ENCODE measurements at regions not wholly inside any gene's neighbourhood (a gene's known extent, or its start where the extent isn't known, plus 50 kb on each side); places are given as distances from the start of the nearest gene placed in this dataset.
"Not testable (repeated sequence)": the region's sequence is repeated elsewhere in the genome, so short reads cannot be mapped to it uniquely, and the experiment has no call there.

- Histone ChIP-seq H3K9me3 (no peaks in the 10 kb centered on the region), H3K27ac (no peak overlapping the region), H3K4me1 (ENCODE audit: control insufficient read depth in 1 of 2, low read depth in 2 of 2) (no peaks in the 10 kb centered on the region), H3K27me3 (replicated peaks; ENCODE audit: insufficient read depth) (no peaks in the 10 kb centered on the region), H3K4me3 (no peak overlapping the region), H3K36me3 (no peaks in the 10 kb centered on the region)
- DNase-seq (ENCODE audit: low spot score) (no peak), ATAC-seq (ENCODE audit: insufficient number of reproducible peaks, low FRiP score, low read depth) (no peak)
- no peak for TF ChIP-seq CTCF (IDR thresholded peaks at IDR 0.05)
Observed at GRCh38 chr13:90645582-90645981, 701.9 kb upstream of the MIR17HG start.

DNA sequence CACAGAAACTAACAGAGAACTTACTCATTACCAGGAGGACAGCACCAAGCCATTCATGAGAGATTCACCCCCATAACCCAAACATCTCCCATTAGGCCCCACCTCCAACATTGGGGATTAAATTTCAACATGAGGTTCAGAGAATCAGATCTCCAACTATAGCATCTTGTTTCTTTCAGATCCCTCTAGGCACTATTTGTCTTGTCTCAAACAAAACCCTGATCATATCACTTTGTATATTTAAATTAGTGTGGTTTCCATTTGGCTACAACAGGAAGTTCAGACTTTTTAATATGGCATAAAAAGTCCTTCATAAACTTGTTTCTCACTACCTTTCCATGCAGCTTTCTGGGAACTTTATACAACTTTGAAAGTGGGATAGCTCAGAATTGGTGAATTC is 699.0 kb upstream of the MIR17HG start:
- Histone ChIP-seq H3K4me1 (ENCODE audit: control insufficient read depth in 1 of 2, low read depth in 2 of 2) (no peaks in the 10 kb centered on the region), H3K9me3 (peaks cover 4% of the 10 kb centered on the region), H3K27ac (no peak overlapping the region), H3K27me3 (replicated peaks; ENCODE audit: insufficient read depth) (no peaks in the 10 kb centered on the region), H3K36me3 (no peaks in the 10 kb centered on the region), H3K4me3 (no peak overlapping the region)
- no peak for TF ChIP-seq CTCF (IDR thresholded peaks at IDR 0.05)
- no peak for ATAC-seq (ENCODE audit: insufficient number of reproducible peaks, low FRiP score, low read depth)
- no peak for DNase-seq (ENCODE audit: low spot score)

DNA sequence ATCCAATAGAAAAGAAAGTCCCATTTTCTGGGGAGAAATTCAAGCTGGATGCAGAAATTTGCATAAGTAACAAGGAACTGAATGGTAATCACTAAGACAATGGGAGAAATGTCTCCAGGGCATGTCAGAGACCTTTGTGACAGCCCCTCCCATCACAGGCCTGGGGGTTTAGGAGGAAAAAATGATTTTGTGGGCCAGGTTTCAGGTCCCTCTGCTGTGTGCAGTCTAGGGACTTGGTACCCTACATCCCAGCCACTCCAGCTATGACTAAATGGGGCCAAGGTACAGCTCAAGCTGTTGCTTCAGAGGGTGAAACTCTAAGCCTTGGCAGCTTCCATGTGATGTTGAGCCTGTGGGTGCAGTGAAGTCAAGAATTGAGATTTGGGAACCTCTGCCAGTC is 695.5 kb upstream of the MIR17HG start:
- H3K4me3 ChIP-seq, result no peak overlapping the region
- H3K27ac ChIP-seq, result no peak overlapping the region
- no peaks in the 10 kb centered on the region for H3K27me3 ChIP-seq (replicated peaks; ENCODE audit: insufficient read depth)
- H3K4me1 ChIP-seq (ENCODE audit: control insufficient read depth in 1 of 2, low read depth in 2 of 2), result no peaks in the 10 kb centered on the region
- ATAC-seq (ENCODE audit: insufficient number of reproducible peaks, low FRiP score, low read depth) (no peak), DNase-seq (ENCODE audit: low spot score) (no peak)
- TF ChIP-seq CTCF (IDR thresholded peaks at IDR 0.05), result no peak
- H3K9me3 ChIP-seq, result peaks cover 4% of the 10 kb centered on the region
- no peaks in the 10 kb centered on the region for H3K36me3 ChIP-seq

DNA sequence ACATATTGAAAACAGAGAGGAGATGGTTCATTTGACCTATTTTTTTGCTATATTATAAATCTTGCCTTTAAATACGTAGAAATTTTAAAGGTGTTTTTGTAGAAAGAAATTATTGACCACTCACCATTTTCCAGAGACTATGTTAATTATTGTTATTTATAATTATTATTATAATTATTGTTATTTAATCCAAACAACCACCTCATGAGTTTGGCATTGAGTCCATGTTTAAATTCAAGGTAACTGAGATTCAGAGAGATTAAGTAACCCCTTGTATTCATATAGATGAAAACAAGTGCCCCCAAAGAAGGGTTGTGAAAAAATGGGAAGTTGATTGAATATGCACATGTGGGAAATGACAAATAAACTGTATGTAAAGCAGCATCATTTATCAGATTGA is 692.5 kb upstream of the MIR17HG start:
- TF ChIP-seq CTCF (IDR thresholded peaks at IDR 0.05), result no peak
- no peak for DNase-seq (ENCODE audit: low spot score)
- no peak for ATAC-seq (ENCODE audit: insufficient number of reproducible peaks, low FRiP score, low read depth)

GRCh38 chr13:90664200-90664599 is 683.3 kb upstream of the MIR17HG start:
- not testable (repeated sequence) for DNase-seq (ENCODE audit: low spot score); H3K36me3 ChIP-seq; H3K9me3 ChIP-seq; H3K27ac ChIP-seq; ATAC-seq (ENCODE audit: insufficient number of reproducible peaks, low FRiP score, low read depth); H3K4me1 ChIP-seq (ENCODE audit: control insufficient read depth in 1 of 2, low read depth in 2 of 2); H3K27me3 ChIP-seq (replicated peaks; ENCODE audit: insufficient read depth); H3K4me3 ChIP-seq

More for the DNA sequence above, 692.5 kb upstream of the MIR17HG start:
- Histone ChIP-seq H3K4me3 (no peak overlapping the region), H3K36me3 (no peaks in the 10 kb centered on the region), H3K9me3 (peaks cover 4% of the 10 kb centered on the region), H3K4me1 (ENCODE audit: control insufficient read depth in 1 of 2, low read depth in 2 of 2) (no peaks in the 10 kb centered on the region), H3K27ac (no peak overlapping the region), H3K27me3 (replicated peaks; ENCODE audit: insufficient read depth) (no peaks in the 10 kb centered on the region)

GRCh38 chr13:90673746-90674145 is 673.7 kb upstream of the MIR17HG start:
- Histone ChIP-seq H3K27ac (no peak overlapping the region), H3K9me3 (no peaks in the 10 kb centered on the region), H3K4me1 (ENCODE audit: control insufficient read depth in 1 of 2, low read depth in 2 of 2) (no peaks in the 10 kb centered on the region), H3K4me3 (no peak overlapping the region), H3K36me3 (no peaks in the 10 kb centered on the region), H3K27me3 (replicated peaks; ENCODE audit: insufficient read depth) (no peaks in the 10 kb centered on the region)
- ATAC-seq (ENCODE audit: insufficient number of reproducible peaks, low FRiP score, low read depth), result no peak
- DNase-seq (ENCODE audit: low spot score), result no peak
- TF ChIP-seq CTCF (IDR thresholded peaks at IDR 0.05), result no peak

Measured in thoracic aorta (tissue), 2 donors.